ENCODE measurements at regions not wholly inside any gene's neighbourhood (a gene's known extent, or its start where the extent isn't known, plus 50 kb on each side); places are given as distances from the start of the nearest gene placed in this dataset.

GRCh38 chr15:24835301-24835700 is 119.5 kb upstream of the SNRPN start:
- TF ChIP-seq EZH2 (IDR thresholded peaks at IDR 0.05; ENCODE audit: low read length, missing control alignments): no peak
- TF ChIP-seq CTCF (conservative IDR thresholded peaks at IDR 0.05 in 1 of 2, IDR thresholded peaks at IDR 0.05 in 1 of 2; ENCODE audit: low read depth in 1 of 2, low read length in 2 of 2): no peak
